ENCODE measurements at regions not wholly inside any gene's neighbourhood (a gene's known extent, or its start where the extent isn't known, plus 50 kb on each side); places are given as distances from the start of the nearest gene placed in this dataset.

DNA sequence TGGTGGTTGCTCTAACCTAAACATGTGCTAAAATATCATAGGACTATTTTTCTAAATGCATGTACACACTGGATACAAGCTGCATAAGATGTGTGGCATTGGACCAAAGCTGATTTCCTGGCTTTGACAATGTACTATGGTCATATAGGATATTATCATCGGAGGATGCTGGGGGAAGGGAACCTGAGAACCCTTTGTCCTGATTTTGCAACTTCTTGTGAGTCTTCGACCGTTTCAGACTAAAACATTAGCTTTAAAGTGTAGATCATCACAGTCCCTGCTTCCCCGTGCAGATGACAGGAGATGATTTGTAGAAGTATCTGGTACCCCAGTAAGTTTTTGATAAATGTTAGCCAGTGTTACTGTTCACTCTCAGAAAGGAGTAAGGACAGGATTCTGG, 554.7 kb downstream of the MIAT start:
- Histone ChIP-seq H3K9me3 (ENCODE audit: low read length) (no peaks in the 10 kb centered on the region), H3K27me3 (ENCODE audit: insufficient read depth, low read length) (no peaks in the 10 kb centered on the region), H3K4me2 (ENCODE audit: low read length) (no peak overlapping the region), H3K4me3 (ENCODE audit: low read depth, low read length, poor library complexity, severe bottlenecking) (no peak overlapping the region), H3K9ac (ENCODE audit: low read length) (no peak overlapping the region), H3K27ac (ENCODE audit: low read depth, low read length, poor library complexity, severe bottlenecking) (no peak overlapping the region), H3K4me1 (ENCODE audit: insufficient read depth, low read length, severe bottlenecking) (no peaks in the 10 kb centered on the region), H3F3A (ENCODE audit: insufficient read depth, low read length) (no peaks in the 10 kb centered on the region), H3K36me3 (ENCODE audit: insufficient read depth, low read length) (no peaks in the 10 kb centered on the region), H4K20me1 (ENCODE audit: insufficient read depth, low read length) (no peaks in the 10 kb centered on the region), H3K9me2 (ENCODE audit: low read depth, low read length) (no peaks in the 10 kb centered on the region), H2AFZ (ENCODE audit: low read length) (no peak overlapping the region), H3K79me2 (ENCODE audit: insufficient read depth, low read length) (no peaks in the 10 kb centered on the region)
- TF ChIP-seq, protein P1, sequence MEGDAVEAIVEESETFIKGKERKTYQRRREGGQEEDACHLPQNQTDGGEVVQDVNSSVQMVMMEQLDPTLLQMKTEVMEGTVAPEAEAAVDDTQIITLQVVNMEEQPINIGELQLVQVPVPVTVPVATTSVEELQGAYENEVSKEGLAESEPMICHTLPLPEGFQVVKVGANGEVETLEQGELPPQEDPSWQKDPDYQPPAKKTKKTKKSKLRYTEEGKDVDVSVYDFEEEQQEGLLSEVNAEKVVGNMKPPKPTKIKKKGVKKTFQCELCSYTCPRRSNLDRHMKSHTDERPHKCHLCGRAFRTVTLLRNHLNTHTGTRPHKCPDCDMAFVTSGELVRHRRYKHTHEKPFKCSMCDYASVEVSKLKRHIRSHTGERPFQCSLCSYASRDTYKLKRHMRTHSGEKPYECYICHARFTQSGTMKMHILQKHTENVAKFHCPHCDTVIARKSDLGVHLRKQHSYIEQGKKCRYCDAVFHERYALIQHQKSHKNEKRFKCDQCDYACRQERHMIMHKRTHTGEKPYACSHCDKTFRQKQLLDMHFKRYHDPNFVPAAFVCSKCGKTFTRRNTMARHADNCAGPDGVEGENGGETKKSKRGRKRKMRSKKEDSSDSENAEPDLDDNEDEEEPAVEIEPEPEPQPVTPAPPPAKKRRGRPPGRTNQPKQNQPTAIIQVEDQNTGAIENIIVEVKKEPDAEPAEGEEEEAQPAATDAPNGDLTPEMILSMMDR (IDR thresholded peaks at IDR 0.05; ENCODE audit: low read length) = no peak
- TF ChIP-seq EZH2 (IDR thresholded peaks at IDR 0.05; ENCODE audit: borderline replicate concordance, low read length) = no peak

DNA sequence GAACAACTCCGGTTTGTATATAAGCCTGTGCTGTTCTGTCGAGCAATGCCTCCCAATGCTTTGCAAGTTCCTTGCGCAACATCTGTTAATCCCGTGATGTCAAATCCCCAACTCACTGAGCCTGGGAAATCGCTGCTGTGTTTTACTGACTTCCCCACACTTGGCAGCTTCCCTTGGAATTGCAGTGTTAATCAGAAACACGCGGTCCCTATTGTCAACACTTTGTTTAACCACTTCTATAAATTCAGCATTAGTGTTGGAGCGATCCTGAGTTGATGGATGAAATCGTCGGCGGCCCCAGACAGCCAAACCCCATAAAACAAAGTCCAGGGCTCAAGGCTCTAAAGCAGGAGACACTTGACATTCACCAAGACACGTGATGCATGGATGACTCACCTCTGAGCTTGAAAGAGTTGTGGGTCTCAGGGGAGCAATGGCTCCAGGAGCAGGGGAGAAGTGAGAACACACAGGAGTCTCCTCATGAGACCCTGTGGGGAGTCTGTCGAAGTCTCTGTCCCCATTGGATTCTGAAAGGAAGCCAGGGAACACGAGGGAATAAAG, 555.3 kb downstream of the MIAT start:
- H3K36me3 ChIP-seq (ENCODE audit: insufficient read depth, low read length) = no peaks in the 10 kb centered on the region
- no peaks in the 10 kb centered on the region for H4K20me1 ChIP-seq (ENCODE audit: insufficient read depth, low read length)
- no peaks in the 10 kb centered on the region for H3K9me3 ChIP-seq (ENCODE audit: low read length)
- TF ChIP-seq, protein P1 (IDR thresholded peaks at IDR 0.05; ENCODE audit: low read length) = no peak
- no peak for TF ChIP-seq EZH2 (IDR thresholded peaks at IDR 0.05; ENCODE audit: borderline replicate concordance, low read length)
- no peaks in the 10 kb centered on the region for H3K4me1 ChIP-seq (ENCODE audit: insufficient read depth, low read length, severe bottlenecking)
- H3K9ac ChIP-seq (ENCODE audit: low read length) = no peak overlapping the region
- H3K4me2 ChIP-seq (ENCODE audit: low read length) = no peak overlapping the region
- H3K79me2 ChIP-seq (ENCODE audit: insufficient read depth, low read length) = no peaks in the 10 kb centered on the region
- H3K9me2 ChIP-seq (ENCODE audit: low read depth, low read length) = no peaks in the 10 kb centered on the region
- no peak overlapping the region for H2AFZ ChIP-seq (ENCODE audit: low read length)
- no peaks in the 10 kb centered on the region for H3F3A ChIP-seq (ENCODE audit: insufficient read depth, low read length)
- no peaks in the 10 kb centered on the region for H3K27me3 ChIP-seq (ENCODE audit: insufficient read depth, low read length)
- no peak overlapping the region for H3K4me3 ChIP-seq (ENCODE audit: low read depth, low read length, poor library complexity, severe bottlenecking)
- no peak overlapping the region for H3K27ac ChIP-seq (ENCODE audit: low read depth, low read length, poor library complexity, severe bottlenecking)

DNA sequence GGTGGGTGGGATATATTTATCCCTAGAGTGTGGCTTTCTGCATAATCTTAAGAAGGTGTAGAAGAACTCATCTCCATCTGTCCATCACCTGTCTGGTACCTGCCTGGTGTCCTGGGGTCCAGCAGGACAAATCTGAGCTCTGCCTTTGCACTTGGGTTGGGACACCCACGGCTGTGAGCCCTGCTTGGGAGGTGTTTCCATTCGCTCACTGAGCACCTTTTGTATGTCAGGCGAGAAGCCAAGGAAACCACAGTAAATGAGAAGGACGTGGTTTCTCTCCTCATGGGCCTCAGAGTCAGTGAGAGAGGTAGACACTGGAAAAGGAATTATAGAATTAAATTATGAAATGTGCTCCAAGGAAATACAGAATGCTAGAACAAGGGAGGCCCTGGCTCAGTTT, 555.9 kb downstream of the MIAT start:
- H4K20me1 ChIP-seq (ENCODE audit: insufficient read depth, low read length) = no peaks in the 10 kb centered on the region
- H3K36me3 ChIP-seq (ENCODE audit: insufficient read depth, low read length) = no peaks in the 10 kb centered on the region
- no peaks in the 10 kb centered on the region for H3K4me1 ChIP-seq (ENCODE audit: insufficient read depth, low read length, severe bottlenecking)
- no peaks in the 10 kb centered on the region for H3F3A ChIP-seq (ENCODE audit: insufficient read depth, low read length)
- no peak overlapping the region for H3K9ac ChIP-seq (ENCODE audit: low read length)
- no peak overlapping the region for H3K27ac ChIP-seq (ENCODE audit: low read depth, low read length, poor library complexity, severe bottlenecking)
- H3K79me2 ChIP-seq (ENCODE audit: insufficient read depth, low read length) = no peaks in the 10 kb centered on the region
- no peak overlapping the region for H2AFZ ChIP-seq (ENCODE audit: low read length)
- TF ChIP-seq, protein P1 (IDR thresholded peaks at IDR 0.05; ENCODE audit: low read length) = no peak
- TF ChIP-seq EZH2 (IDR thresholded peaks at IDR 0.05; ENCODE audit: borderline replicate concordance, low read length) = no peak
- no peaks in the 10 kb centered on the region for H3K9me2 ChIP-seq (ENCODE audit: low read depth, low read length)
- H3K9me3 ChIP-seq (ENCODE audit: low read length) = no peaks in the 10 kb centered on the region
- no peak overlapping the region for H3K4me2 ChIP-seq (ENCODE audit: low read length)
- no peaks in the 10 kb centered on the region for H3K27me3 ChIP-seq (ENCODE audit: insufficient read depth, low read length)
- H3K4me3 ChIP-seq (ENCODE audit: low read depth, low read length, poor library complexity, severe bottlenecking) = no peak overlapping the region

Data from OCI-LY1 (cell line).